ENCODE measurements at regions not wholly inside any gene's neighbourhood (a gene's known extent, or its start where the extent isn't known, plus 50 kb on each side); places are given as distances from the start of the nearest gene placed in this dataset.

DNA sequence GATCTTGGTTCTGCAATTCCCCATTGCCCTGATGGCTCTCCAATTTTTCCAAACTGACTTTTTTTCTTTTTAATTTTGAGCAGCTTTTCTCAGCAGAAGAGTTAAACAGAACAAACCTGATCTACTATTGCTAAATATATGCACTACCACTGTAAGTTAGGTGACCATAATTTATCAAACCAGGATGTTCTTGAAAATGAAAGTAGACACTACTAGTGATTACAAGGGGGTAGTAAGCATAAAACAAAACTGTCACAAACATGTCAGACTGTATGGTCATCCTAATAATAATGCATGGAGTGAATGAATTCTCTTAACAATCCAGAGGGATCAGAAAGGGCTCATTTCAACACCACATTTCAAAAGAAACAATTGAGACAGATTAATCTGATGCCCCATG is 183.0 kb upstream of the FOXN3 start:
- no peak for TF ChIP-seq POLR2A (IDR thresholded peaks at IDR 0.05)
- TF ChIP-seq, protein P1, sequence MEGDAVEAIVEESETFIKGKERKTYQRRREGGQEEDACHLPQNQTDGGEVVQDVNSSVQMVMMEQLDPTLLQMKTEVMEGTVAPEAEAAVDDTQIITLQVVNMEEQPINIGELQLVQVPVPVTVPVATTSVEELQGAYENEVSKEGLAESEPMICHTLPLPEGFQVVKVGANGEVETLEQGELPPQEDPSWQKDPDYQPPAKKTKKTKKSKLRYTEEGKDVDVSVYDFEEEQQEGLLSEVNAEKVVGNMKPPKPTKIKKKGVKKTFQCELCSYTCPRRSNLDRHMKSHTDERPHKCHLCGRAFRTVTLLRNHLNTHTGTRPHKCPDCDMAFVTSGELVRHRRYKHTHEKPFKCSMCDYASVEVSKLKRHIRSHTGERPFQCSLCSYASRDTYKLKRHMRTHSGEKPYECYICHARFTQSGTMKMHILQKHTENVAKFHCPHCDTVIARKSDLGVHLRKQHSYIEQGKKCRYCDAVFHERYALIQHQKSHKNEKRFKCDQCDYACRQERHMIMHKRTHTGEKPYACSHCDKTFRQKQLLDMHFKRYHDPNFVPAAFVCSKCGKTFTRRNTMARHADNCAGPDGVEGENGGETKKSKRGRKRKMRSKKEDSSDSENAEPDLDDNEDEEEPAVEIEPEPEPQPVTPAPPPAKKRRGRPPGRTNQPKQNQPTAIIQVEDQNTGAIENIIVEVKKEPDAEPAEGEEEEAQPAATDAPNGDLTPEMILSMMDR (IDR thresholded peaks at IDR 0.05), result no peak

Data from right lobe of liver (tissue), 4 donors.